H9 (cell line): ENCODE measurements at regions not wholly inside any gene's neighbourhood (a gene's known extent, or its start where the extent isn't known, plus 50 kb on each side); places are given as distances from the start of the nearest gene placed in this dataset.
"Not testable (repeated sequence)": the region's sequence is repeated elsewhere in the genome, so short reads cannot be mapped to it uniquely, and the experiment has no call there.

ENCODE experiments used
- DNase-seq: peaks from one replicate; pipeline ENCODE4 v3.0.0-alpha.2; 2017
- H2AFZ ChIP-seq: one replicate; pipeline ENCODE4 v1.6.1; 2013; ENCODE audit warnings: mild to moderate bottlenecking, low read length, control low read depth, moderate library complexity
- H2AK5ac ChIP-seq: 2 replicates; pipeline ENCODE4 v1.6.1; 2013; ENCODE audit warnings: low read length, control low read depth, mixed read lengths; ENCODE audit not compliant: insufficient read length
- H2BK120ac ChIP-seq: one replicate; pipeline ENCODE4 v1.6.1; 2013; ENCODE audit warnings: low read depth, mild to moderate bottlenecking, low read length, control low read depth, inconsistent platforms; ENCODE audit not compliant: poor library complexity, severe bottlenecking
- H2BK12ac ChIP-seq: 2 replicates; pipeline ENCODE4 v1.6.1; 2013; ENCODE audit warnings: low read length, control low read depth, mixed read lengths, low read depth; ENCODE audit not compliant: insufficient read length
- H2BK15ac ChIP-seq: 2 replicates; pipeline ENCODE4 v1.6.1; 2013; ENCODE audit warnings: low read depth, low read length, control low read depth
- H2BK20ac ChIP-seq: one replicate; pipeline ENCODE4 v1.6.1; 2013; ENCODE audit warnings: low read depth, mild to moderate bottlenecking, low read length, control low read depth, inconsistent platforms; ENCODE audit not compliant: poor library complexity, severe bottlenecking
- H2BK5ac ChIP-seq: 2 replicates; pipeline ENCODE4 v1.6.1; 2013; ENCODE audit warnings: low read length, control low read depth, mixed read lengths; ENCODE audit not compliant: insufficient read length
- H3K14ac ChIP-seq: 2 replicates; pipeline ENCODE4 v1.6.1; 2013; ENCODE audit warnings: low read length, control low read depth; ENCODE audit not compliant: insufficient read depth
- H3K18ac ChIP-seq: 2 replicates; pipeline ENCODE4 v1.6.1; 2013; ENCODE audit warnings: low read depth, mild to moderate bottlenecking, mixed read lengths, low read length, control low read depth; ENCODE audit not compliant: insufficient read length
- H3K23ac ChIP-seq: 2 replicates; pipeline ENCODE4 v1.6.1; 2013; ENCODE audit warnings: low read length, control low read depth, mixed read lengths, low read depth; ENCODE audit not compliant: insufficient read length
- H3K23me2 ChIP-seq: 2 replicates; pipeline ENCODE4 v1.6.1; 2013; ENCODE audit warnings: low read depth, mild to moderate bottlenecking, mixed read lengths, low read length, control low read depth; ENCODE audit not compliant: insufficient read length, poor library complexity, severe bottlenecking
- H3K27ac ChIP-seq: 2 replicates; pipeline ENCODE4 v1.5.1; 2013; ENCODE audit warnings: low read length, control low read depth, mixed read lengths, low read depth; ENCODE audit not compliant: insufficient read length
- H3K27me3 ChIP-seq: 2 replicates; pipeline ENCODE4 v1.6.1; 2013; ENCODE audit warnings: low read length, control low read depth, inconsistent platforms; ENCODE audit not compliant: insufficient read depth
- H3K4ac ChIP-seq: 2 replicates; pipeline ENCODE4 v1.6.1; 2013; ENCODE audit warnings: low read depth, mild to moderate bottlenecking, control low read depth, inconsistent platforms, low read length, moderate library complexity
- H3K4me1 ChIP-seq: 2 replicates; pipeline ENCODE4 v1.6.1; 2013; ENCODE audit warnings: low read length, control low read depth, inconsistent platforms; ENCODE audit not compliant: insufficient read depth
- H3K4me2 ChIP-seq: 2 replicates; pipeline ENCODE4 v1.6.1; 2013; ENCODE audit warnings: low read length, control low read depth, mixed read lengths; ENCODE audit not compliant: insufficient read length, insufficient read depth
- H3K56ac ChIP-seq: 2 replicates; pipeline ENCODE4 v1.6.1; 2013; ENCODE audit warnings: low read depth, mild to moderate bottlenecking, mixed read lengths, low read length, control low read depth; ENCODE audit not compliant: insufficient read length
- H3K79me1 ChIP-seq: 2 replicates; pipeline ENCODE4 v1.6.1; 2013; ENCODE audit warnings: low read depth, mild to moderate bottlenecking, moderate library complexity, low read length, control low read depth, inconsistent platforms; ENCODE audit not compliant: insufficient read depth, poor library complexity, severe bottlenecking
- H3K79me2 ChIP-seq: 2 replicates; pipeline ENCODE4 v1.6.1; 2013; ENCODE audit warnings: low read length, control low read depth, inconsistent platforms; ENCODE audit not compliant: insufficient read depth
- H3K9ac ChIP-seq: 2 replicates; pipeline ENCODE4 v1.6.1; 2013; ENCODE audit warnings: low read length, control low read depth, mixed read lengths; ENCODE audit not compliant: insufficient read length; ENCODE audit errors: extremely low read depth
- H3K9me3 ChIP-seq: one replicate; pipeline ENCODE4 v1.6.1; 2013; ENCODE audit warnings: low read depth, low read length, inconsistent platforms; ENCODE audit not compliant: control insufficient read depth
- H3T11ph ChIP-seq: one replicate; pipeline ENCODE4 v1.6.1; 2013; ENCODE audit warnings: mild to moderate bottlenecking, low read length, control low read depth, inconsistent platforms
- H4K20me1 ChIP-seq: one replicate; pipeline ENCODE4 v1.6.1; 2013; ENCODE audit not compliant: control insufficient read depth, insufficient read length, insufficient read depth
- H4K5ac ChIP-seq: 2 replicates; pipeline ENCODE4 v1.6.1; 2013; ENCODE audit warnings: low read depth, mild to moderate bottlenecking, mixed read lengths, low read length, control low read depth; ENCODE audit not compliant: insufficient read length
- H4K8ac ChIP-seq: replicated peaks from 2 replicates; pipeline ENCODE4 v1.6.1; 2013; ENCODE audit warnings: low read length, control low read depth, mixed read lengths, low read depth; ENCODE audit not compliant: insufficient read length
- H4K91ac ChIP-seq: 2 replicates; pipeline ENCODE4 v1.6.1; 2013; ENCODE audit warnings: low read depth, mild to moderate bottlenecking, moderate library complexity, mixed read lengths, low read length, control low read depth; ENCODE audit not compliant: insufficient read length
- H3K27ac Mint-ChIP-seq, 3 experiments: 2 replicates in 2 of 3; 3 replicates in 1 of 3; pipeline ENCODE4 v1.8.0; 2020 to 2021; ENCODE audit warnings: mixed read lengths in 3 of 3, mild to moderate bottlenecking in 1 of 3, moderate library complexity in 1 of 3
- H3K27me3 Mint-ChIP-seq: 2 replicates; pipeline ENCODE4 v1.8.0; 2021; ENCODE audit warnings: low read depth, mild to moderate bottlenecking, moderate library complexity, mixed read lengths
- H3K36me3 Mint-ChIP-seq, 3 experiments: 2 replicates in 2 of 3; 3 replicates in 1 of 3; pipeline ENCODE4 v1.8.0; 2020 to 2021; ENCODE audit warnings: low read depth in 3 of 3, mixed read lengths in 3 of 3; ENCODE audit not compliant: insufficient read depth in 1 of 3
- H3K4me1 Mint-ChIP-seq, 2 experiments: 2 replicates each; pipeline ENCODE4 v1.8.0; 2020; ENCODE audit warnings: mixed read lengths in 2 of 2
- H3K4me3 Mint-ChIP-seq, 2 experiments: 2 replicates in 1 of 2; 3 replicates in 1 of 2; pipeline ENCODE4 v1.8.0; 2020 to 2021; ENCODE audit warnings: mild to moderate bottlenecking in 2 of 2, mixed read lengths in 2 of 2, moderate library complexity in 1 of 2
- H3K9me3 Mint-ChIP-seq, 2 experiments: 2 replicates in 1 of 2; 3 replicates in 1 of 2; pipeline ENCODE4 v1.8.0; 2020; ENCODE audit warnings: mild to moderate bottlenecking in 2 of 2, mixed read lengths in 2 of 2, moderate library complexity in 1 of 2
- CTCF ChIP-seq: fragments of 200-600 bp; sonication (generic); conservative IDR thresholded peaks from 3 replicates; pipeline ENCODE4 v1.8.0; 2021; ENCODE audit warnings: antibody characterized with exemption, mild to moderate bottlenecking
- WGBS: extraction: QIAGEN DNeasy Blood & Tissue Kit; methylation state at CpG from one replicate; pipeline ENCODE4 v1.1.7; 2013; ENCODE audit warnings: missing lambda C conversion rate, low lambda C conversion rate, mixed read lengths; ENCODE audit not compliant: insufficient read length; ENCODE audit errors: extremely low coverage; 5-methylcytosine and 5-hydroxymethylcytosine counted together

- Mint-ChIP-seq H3K4me1 (no peaks in the 10 kb centered on the region), H3K36me3 (peaks cover 0 to 15% (median 3%) of the 10 kb centered on the region in 3 experiments; a peak in 3 of 7 replicates), H3K27me3 (no peaks in the 10 kb centered on the region), H3K9me3 (peaks cover 24 to 72% of the 10 kb centered on the region in 2 experiments), H3K27ac (no peak overlapping the region), H3K4me3 (no peak overlapping the region)
- Histone ChIP-seq H2AFZ (no peak overlapping the region), H3K23ac (no peak overlapping the region), H4K8ac (no peak overlapping the region), H4K5ac (no peak overlapping the region), H3K4me1 (no peaks in the 10 kb centered on the region), H3K79me2 (no peaks in the 10 kb centered on the region), H3T11ph (no peak overlapping the region), H3K9me3 (no peaks in the 10 kb centered on the region), H2BK5ac (no peak overlapping the region), H3K18ac (no peak overlapping the region), H3K27me3 (no peaks in the 10 kb centered on the region), H4K20me1 (no peaks in the 10 kb centered on the region), H3K14ac (no peak overlapping the region), H3K4me2 (no peak overlapping the region), H3K9ac (no peak overlapping the region), H2BK12ac (no peak overlapping the region), H2BK20ac (no peak overlapping the region), H3K23me2 (no peaks in the 10 kb centered on the region), H3K56ac (no peak overlapping the region), H4K91ac (no peak overlapping the region), H3K79me1 (no peaks in the 10 kb centered on the region), H3K27ac (no peak overlapping the region), H3K4ac (no peak overlapping the region), H2BK15ac (no peak overlapping the region), H2BK120ac (no peak overlapping the region), H2AK5ac (no peak overlapping the region)
- no peak for TF ChIP-seq CTCF
- no peak for DNase-seq
- WGBS, result no CpG with 5 or more reads among the region's 5 CpGs
Measured at GRCh38 chr7:159310457-159311171, 165.9 kb upstream of the VIPR2 start.

GRCh38 chr7:159309214-159309613 lies 164.5 kb upstream of the VIPR2 start:
- H2BK120ac ChIP-seq, H4K8ac ChIP-seq, H4K91ac ChIP-seq, H2BK15ac ChIP-seq, DNase-seq, H3K27me3 Mint-ChIP-seq, H3T11ph ChIP-seq, H3K56ac ChIP-seq, H3K4ac ChIP-seq, H3K23me2 ChIP-seq, H3K9ac ChIP-seq, H3K4me1 ChIP-seq, H2AFZ ChIP-seq, H3K27ac Mint-ChIP-seq, H3K14ac ChIP-seq, H3K4me3 Mint-ChIP-seq, H3K9me3 ChIP-seq, H2BK20ac ChIP-seq, H3K27me3 ChIP-seq, H3K4me2 ChIP-seq, H2BK12ac ChIP-seq, H3K4me1 Mint-ChIP-seq, H3K79me1 ChIP-seq, H3K27ac ChIP-seq, H4K20me1 ChIP-seq, H4K5ac ChIP-seq, H2AK5ac ChIP-seq, H3K23ac ChIP-seq, H3K79me2 ChIP-seq, H3K18ac ChIP-seq, H2BK5ac ChIP-seq: not testable (repeated sequence)
- no CpG with 5 or more reads among the region's 2 CpGs for WGBS
- Mint-ChIP-seq H3K9me3 (peaks cover 20 to 70% of the 10 kb centered on the region in 2 experiments), H3K36me3 (peaks cover 0 to 16% (median 0%) of the 10 kb centered on the region in 3 experiments; a peak in 2 of 7 replicates)
